ENCODE measurements at regions not wholly inside any gene's neighbourhood (a gene's known extent, or its start where the extent isn't known, plus 50 kb on each side); places are given as distances from the start of the nearest gene placed in this dataset.
"Not testable (repeated sequence)": the region's sequence is repeated elsewhere in the genome, so short reads cannot be mapped to it uniquely, and the experiment has no call there.

GRCh38 chr5:156076912-156077311 is 250.1 kb upstream of the SGCD start:
- no peaks in the 10 kb centered on the region for H3K36me3 ChIP-seq (ENCODE audit: insufficient read depth, low read length)
- no peak overlapping the region for H2AFZ ChIP-seq (ENCODE audit: low read depth, low read length)
- no peak overlapping the region for H3K4me3 ChIP-seq (ENCODE audit: low read depth in 1 of 2, low read length in 2 of 2)
- no peaks in the 10 kb centered on the region for H4K20me1 ChIP-seq (ENCODE audit: insufficient read depth, low read length)
- H3K4me2 ChIP-seq (ENCODE audit: insufficient read depth, low read length): no peak overlapping the region
- ATAC-seq (ENCODE audit: insufficient read depth, low read depth) (no peak), DNase-seq (no peak)
- no peak for TF ChIP-seq EZH2 (IDR thresholded peaks at IDR 0.05; ENCODE audit: borderline replicate concordance, low read depth, low read length, severe bottlenecking)
- TF ChIP-seq, protein P1, sequence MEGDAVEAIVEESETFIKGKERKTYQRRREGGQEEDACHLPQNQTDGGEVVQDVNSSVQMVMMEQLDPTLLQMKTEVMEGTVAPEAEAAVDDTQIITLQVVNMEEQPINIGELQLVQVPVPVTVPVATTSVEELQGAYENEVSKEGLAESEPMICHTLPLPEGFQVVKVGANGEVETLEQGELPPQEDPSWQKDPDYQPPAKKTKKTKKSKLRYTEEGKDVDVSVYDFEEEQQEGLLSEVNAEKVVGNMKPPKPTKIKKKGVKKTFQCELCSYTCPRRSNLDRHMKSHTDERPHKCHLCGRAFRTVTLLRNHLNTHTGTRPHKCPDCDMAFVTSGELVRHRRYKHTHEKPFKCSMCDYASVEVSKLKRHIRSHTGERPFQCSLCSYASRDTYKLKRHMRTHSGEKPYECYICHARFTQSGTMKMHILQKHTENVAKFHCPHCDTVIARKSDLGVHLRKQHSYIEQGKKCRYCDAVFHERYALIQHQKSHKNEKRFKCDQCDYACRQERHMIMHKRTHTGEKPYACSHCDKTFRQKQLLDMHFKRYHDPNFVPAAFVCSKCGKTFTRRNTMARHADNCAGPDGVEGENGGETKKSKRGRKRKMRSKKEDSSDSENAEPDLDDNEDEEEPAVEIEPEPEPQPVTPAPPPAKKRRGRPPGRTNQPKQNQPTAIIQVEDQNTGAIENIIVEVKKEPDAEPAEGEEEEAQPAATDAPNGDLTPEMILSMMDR (IDR thresholded peaks at IDR 0.05; ENCODE audit: borderline replicate concordance, extremely low read depth, low read length, poor library complexity, severe bottlenecking): no peak
- no peak overlapping the region for H3K9ac ChIP-seq (ENCODE audit: low read depth, low read length)
- no peaks in the 10 kb centered on the region for H3K9me3 ChIP-seq (ENCODE audit: insufficient read depth, low read length, severe bottlenecking)
- H3K4me1 ChIP-seq (ENCODE audit: insufficient read depth, low read length): no peaks in the 10 kb centered on the region
- no peaks in the 10 kb centered on the region for H3K79me2 ChIP-seq (ENCODE audit: insufficient read depth, low read length)
- H3K27me3 ChIP-seq (ENCODE audit: insufficient read depth, low read length, poor library complexity): no peaks in the 10 kb centered on the region
- no peak overlapping the region for H3K27ac ChIP-seq (ENCODE audit: low read length)

GRCh38 chr5:156087577-156088110 is 239.3 kb upstream of the SGCD start:
- Histone ChIP-seq H3K4me1 (ENCODE audit: insufficient read depth, low read length) (no peaks in the 10 kb centered on the region), H4K20me1 (ENCODE audit: insufficient read depth, low read length) (no peaks in the 10 kb centered on the region), H3K27me3 (ENCODE audit: insufficient read depth, low read length, poor library complexity) (no peaks in the 10 kb centered on the region), H3K9ac (ENCODE audit: low read depth, low read length) (no peak overlapping the region), H3K79me2 (ENCODE audit: insufficient read depth, low read length) (no peaks in the 10 kb centered on the region), H3K27ac (ENCODE audit: low read length) (no peak overlapping the region), H3K4me2 (ENCODE audit: insufficient read depth, low read length) (no peak overlapping the region), H3K9me3 (ENCODE audit: insufficient read depth, low read length, severe bottlenecking) (no peaks in the 10 kb centered on the region), H2AFZ (ENCODE audit: low read depth, low read length) (no peak overlapping the region), H3K4me3 (ENCODE audit: low read depth in 1 of 2, low read length in 2 of 2) (no peak overlapping the region), H3K36me3 (ENCODE audit: insufficient read depth, low read length) (no peaks in the 10 kb centered on the region)
- ATAC-seq (ENCODE audit: insufficient read depth, low read depth) (no peak), DNase-seq (no peak)
- TF ChIP-seq, protein P1 (IDR thresholded peaks at IDR 0.05; ENCODE audit: borderline replicate concordance, extremely low read depth, low read length, poor library complexity, severe bottlenecking): no peak
- no peak for TF ChIP-seq EZH2 (IDR thresholded peaks at IDR 0.05; ENCODE audit: borderline replicate concordance, low read depth, low read length, severe bottlenecking)

GRCh38 chr5:156089955-156090940 is 236.7 kb upstream of the SGCD start:
- H2AFZ ChIP-seq (ENCODE audit: low read depth, low read length); H3K27me3 ChIP-seq (ENCODE audit: insufficient read depth, low read length, poor library complexity); H3K36me3 ChIP-seq (ENCODE audit: insufficient read depth, low read length); H3K9me3 ChIP-seq (ENCODE audit: insufficient read depth, low read length, severe bottlenecking); DNase-seq; H3K4me2 ChIP-seq (ENCODE audit: insufficient read depth, low read length); H3K4me3 ChIP-seq (ENCODE audit: low read depth in 1 of 2, low read length in 2 of 2); H4K20me1 ChIP-seq (ENCODE audit: insufficient read depth, low read length); H3K9ac ChIP-seq (ENCODE audit: low read depth, low read length); H3K27ac ChIP-seq (ENCODE audit: low read length); ATAC-seq (ENCODE audit: insufficient read depth, low read depth); H3K79me2 ChIP-seq (ENCODE audit: insufficient read depth, low read length); H3K4me1 ChIP-seq (ENCODE audit: insufficient read depth, low read length): not testable (repeated sequence)

DNA sequence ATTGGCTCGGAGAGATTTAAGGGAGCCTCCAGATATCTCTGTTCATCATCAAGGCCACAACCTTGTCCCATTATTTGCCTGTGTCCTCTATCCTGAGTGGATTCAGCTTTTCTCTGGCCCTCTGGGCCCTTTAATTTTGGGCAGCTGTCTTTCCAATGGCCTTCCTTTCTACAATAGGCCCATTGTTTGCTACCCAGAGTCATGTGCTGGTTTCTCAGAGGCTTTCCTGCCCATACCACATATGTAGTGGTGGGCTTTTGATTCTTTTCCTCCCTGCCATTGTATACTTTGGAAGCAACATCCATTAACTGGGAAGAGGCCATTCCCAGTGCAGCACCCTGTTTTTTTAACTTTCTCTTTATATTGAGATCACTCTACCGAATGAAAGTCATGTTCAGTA is 233.9 kb upstream of the SGCD start:
- Histone ChIP-seq H3K4me1 (ENCODE audit: insufficient read depth, low read length) (no peaks in the 10 kb centered on the region), H4K20me1 (ENCODE audit: insufficient read depth, low read length) (no peaks in the 10 kb centered on the region), H3K36me3 (ENCODE audit: insufficient read depth, low read length) (no peaks in the 10 kb centered on the region), H3K9me3 (ENCODE audit: insufficient read depth, low read length, severe bottlenecking) (no peaks in the 10 kb centered on the region), H3K27me3 (ENCODE audit: insufficient read depth, low read length, poor library complexity) (no peaks in the 10 kb centered on the region), H3K9ac (ENCODE audit: low read depth, low read length) (no peak overlapping the region), H3K27ac (ENCODE audit: low read length) (no peak overlapping the region), H3K4me3 (ENCODE audit: low read depth in 1 of 2, low read length in 2 of 2) (no peak overlapping the region), H3K4me2 (ENCODE audit: insufficient read depth, low read length) (no peak overlapping the region), H3K79me2 (ENCODE audit: insufficient read depth, low read length) (no peaks in the 10 kb centered on the region), H2AFZ (ENCODE audit: low read depth, low read length) (no peak overlapping the region)
- no peak for ATAC-seq (ENCODE audit: insufficient read depth, low read depth)
- no peak for TF ChIP-seq EZH2 (IDR thresholded peaks at IDR 0.05; ENCODE audit: borderline replicate concordance, low read depth, low read length, severe bottlenecking)
- TF ChIP-seq, protein P1 (IDR thresholded peaks at IDR 0.05; ENCODE audit: borderline replicate concordance, extremely low read depth, low read length, poor library complexity, severe bottlenecking): no peak
- no peak for DNase-seq

All from DND-41 (cell line).